Epithelial cell of proximal tubule (primary cell): ENCODE measurements at regions not wholly inside any gene's neighbourhood (a gene's known extent, or its start where the extent isn't known, plus 50 kb on each side); places are given as distances from the start of the nearest gene placed in this dataset.
"Not testable (repeated sequence)": the region's sequence is repeated elsewhere in the genome, so short reads cannot be mapped to it uniquely, and the experiment has no call there.

Experiments used
- DNase-seq: peaks from one replicate; pipeline ENCODE4 v3.0.0-alpha.2; 2011; ENCODE audit warnings: low read depth
- H3K4me3 ChIP-seq: 2 replicates; pipeline ENCODE4 v1.5.1; 2011; ENCODE audit warnings: low read depth, mild to moderate bottlenecking, low read length
- TF ChIP-seq, protein P1 (sequence below): conservative IDR thresholded peaks from 2 replicates; pipeline ENCODE4 v1.5.1; 2012; ENCODE audit warnings: low read depth, mild to moderate bottlenecking, low read length

DNA sequence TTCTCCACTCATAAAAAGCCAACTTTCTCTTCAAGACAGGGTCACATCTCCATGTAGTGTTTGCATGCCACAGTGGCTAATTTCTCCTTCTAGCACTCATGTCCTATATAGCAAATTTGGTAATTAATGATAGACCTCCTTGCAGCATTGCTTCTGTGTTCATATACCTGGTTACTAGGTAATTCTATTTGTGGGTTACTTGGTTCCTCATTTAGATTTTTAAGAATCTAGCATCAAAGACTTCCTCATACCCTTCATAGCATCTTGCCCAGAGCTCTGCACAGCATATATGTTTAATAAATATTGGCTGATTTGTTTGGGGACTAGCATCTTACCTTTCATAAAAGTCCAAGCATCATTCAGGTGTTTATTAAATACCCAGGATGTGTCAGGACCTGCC, 152.1 kb downstream of the DUSP6 start:
- TF ChIP-seq, protein P1, sequence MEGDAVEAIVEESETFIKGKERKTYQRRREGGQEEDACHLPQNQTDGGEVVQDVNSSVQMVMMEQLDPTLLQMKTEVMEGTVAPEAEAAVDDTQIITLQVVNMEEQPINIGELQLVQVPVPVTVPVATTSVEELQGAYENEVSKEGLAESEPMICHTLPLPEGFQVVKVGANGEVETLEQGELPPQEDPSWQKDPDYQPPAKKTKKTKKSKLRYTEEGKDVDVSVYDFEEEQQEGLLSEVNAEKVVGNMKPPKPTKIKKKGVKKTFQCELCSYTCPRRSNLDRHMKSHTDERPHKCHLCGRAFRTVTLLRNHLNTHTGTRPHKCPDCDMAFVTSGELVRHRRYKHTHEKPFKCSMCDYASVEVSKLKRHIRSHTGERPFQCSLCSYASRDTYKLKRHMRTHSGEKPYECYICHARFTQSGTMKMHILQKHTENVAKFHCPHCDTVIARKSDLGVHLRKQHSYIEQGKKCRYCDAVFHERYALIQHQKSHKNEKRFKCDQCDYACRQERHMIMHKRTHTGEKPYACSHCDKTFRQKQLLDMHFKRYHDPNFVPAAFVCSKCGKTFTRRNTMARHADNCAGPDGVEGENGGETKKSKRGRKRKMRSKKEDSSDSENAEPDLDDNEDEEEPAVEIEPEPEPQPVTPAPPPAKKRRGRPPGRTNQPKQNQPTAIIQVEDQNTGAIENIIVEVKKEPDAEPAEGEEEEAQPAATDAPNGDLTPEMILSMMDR: no peak
- H3K4me3 ChIP-seq: no peak overlapping the region
- no peak for DNase-seq

DNA sequence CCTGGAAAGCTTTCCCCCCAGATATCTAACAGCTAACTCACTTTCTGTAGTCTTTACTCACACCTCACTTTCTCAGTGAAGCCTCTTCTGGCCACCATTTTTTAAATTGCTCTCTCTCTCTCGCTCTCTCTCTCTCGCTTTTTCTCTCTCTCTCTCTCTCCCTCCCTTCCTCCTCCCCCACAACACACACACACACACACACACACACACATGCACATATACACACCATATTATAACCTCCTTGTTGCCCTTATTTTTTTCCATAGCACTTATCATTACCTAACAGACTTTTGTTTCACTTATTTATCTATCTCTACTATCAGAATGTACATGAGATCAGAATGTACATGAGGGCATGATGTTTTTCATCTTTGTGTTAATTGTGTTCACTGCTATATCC, 156.8 kb downstream of the DUSP6 start:
- no peak overlapping the region for H3K4me3 ChIP-seq
- TF ChIP-seq, protein P1: no peak
- no peak for DNase-seq

DNA sequence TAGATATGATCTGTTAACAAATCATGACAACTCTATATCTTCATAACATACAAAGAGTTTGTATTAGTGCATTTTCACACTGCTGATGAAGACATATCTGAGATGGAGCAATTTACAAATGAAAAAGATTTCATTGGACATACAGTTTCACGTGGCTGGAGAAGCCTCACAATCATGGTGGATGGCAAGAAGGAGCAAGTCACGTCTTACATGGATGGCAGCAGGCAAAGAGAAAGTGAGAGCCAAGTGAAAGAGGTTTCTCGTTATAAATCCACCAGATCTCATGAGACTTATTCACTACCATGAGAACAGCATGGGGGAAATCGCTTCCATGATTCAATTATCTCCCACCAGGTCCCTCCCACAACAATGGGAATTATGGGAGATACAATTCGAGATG, 157.6 kb downstream of the DUSP6 start:
- no peak overlapping the region for H3K4me3 ChIP-seq
- DNase-seq: no peak
- TF ChIP-seq, protein P1: no peak

DNA sequence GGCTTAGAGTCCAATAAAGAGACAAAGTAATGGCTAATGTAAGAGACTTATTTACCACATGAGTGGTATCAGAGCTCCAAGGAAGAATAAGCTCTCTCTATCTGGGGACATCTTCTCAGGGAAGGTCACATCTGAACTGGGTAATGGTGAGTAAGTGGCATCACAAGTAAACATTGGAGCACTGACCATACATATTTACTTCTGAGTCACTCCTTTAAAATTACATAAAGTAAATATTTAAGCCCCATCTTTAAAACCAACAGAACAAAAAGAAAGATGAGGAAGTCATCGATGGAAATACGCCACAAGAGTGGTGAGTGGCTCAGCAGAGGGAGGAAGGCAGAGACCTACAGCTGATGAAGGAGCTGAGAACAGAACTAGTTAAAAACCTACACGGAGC, 159.9 kb downstream of the DUSP6 start:
- no peak for DNase-seq
- H3K4me3 ChIP-seq: no peak overlapping the region
- TF ChIP-seq, protein P1: no peak

DNA sequence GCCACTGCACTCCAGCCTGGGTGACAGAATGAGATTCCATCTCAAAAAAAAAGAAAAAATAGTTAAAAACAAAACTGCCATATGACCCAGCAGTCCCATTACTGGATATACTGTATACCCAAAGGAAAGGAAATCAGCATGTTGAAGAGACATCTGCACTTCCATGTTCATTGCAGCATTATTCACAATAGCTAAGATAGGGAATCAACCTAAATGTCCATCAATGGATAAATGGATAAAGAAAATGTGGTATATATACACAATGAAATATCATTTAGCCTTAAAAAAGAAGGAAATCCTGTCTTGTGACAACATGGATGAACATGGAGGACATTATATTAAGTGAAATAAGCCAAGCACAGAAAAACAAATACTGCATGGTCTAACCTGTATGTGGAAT, 160.7 kb downstream of the DUSP6 start:
- H3K4me3 ChIP-seq, DNase-seq: not testable (repeated sequence)

DNA sequence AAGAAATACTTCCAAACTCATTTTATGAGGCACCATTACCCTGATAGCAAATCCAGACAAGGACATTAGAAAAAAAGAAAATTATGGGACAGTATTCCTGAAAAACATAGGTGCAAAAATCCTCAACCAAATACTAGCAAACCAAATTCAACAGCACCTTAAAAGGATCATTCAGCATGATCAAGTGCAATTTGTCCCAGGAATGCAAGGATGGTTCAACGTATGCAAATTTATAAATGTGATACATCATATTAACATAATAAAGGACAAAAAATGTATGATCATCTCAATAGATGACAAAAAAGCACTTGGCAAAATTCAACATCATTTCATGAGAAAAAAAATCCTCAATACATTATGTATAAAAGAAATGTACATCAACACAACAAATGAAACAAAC, 162.9 kb downstream of the DUSP6 start:
- TF ChIP-seq, protein P1: no peak
- no peak overlapping the region for H3K4me3 ChIP-seq
- no peak for DNase-seq

DNA sequence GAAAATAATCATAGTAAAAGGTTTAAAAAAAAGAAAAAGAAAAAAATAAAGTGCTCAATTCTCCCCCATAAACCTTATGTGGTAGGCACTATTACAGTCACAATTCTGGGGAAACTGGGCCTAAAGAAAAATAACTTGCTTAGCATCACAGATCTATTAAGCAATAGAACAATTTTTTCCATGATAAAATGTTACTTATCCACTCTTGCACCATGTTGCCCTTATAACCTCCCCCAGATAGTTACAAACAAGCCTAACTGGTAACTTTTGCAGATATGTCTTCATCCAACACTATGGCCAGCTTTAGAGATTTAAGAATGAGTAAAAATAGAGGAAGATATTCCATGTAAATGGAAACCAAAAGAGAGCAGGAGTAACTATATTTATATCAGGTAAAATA, 164.8 kb downstream of the DUSP6 start:
- H3K4me3 ChIP-seq: no peak overlapping the region
- DNase-seq: no peak
- TF ChIP-seq, protein P1: no peak

DNA sequence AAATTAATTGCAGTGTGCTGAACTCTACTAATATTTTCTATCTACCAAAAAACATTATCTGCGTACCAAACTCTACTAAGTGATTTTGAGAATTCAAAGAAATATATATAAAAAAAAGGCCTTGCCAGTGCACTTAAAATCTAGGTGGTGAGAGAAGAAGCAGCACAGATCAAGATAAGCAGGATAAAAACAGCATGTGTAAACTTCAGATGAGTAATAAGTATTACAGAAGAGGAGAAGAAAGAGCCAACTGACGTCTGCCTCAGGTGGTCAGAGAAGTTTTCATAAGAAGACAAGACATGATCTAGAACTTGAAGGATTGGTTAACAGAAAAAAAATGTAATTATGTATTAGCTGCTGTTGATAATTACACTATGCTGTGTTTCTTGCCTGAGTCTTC, 166.4 kb downstream of the DUSP6 start:
- H3K4me3 ChIP-seq: no peak overlapping the region
- DNase-seq: no peak
- TF ChIP-seq, protein P1: no peak
